K562 (cell line): ENCODE measurements at regions not wholly inside any gene's neighbourhood (a gene's known extent, or its start where the extent isn't known, plus 50 kb on each side); places are given as distances from the start of the nearest gene placed in this dataset.

ENCODE experiments used
- ATAC-seq: fragments of 200-7000 bp; cut with Tn5 transposase; 3 replicates; pipeline ENCODE4 v1.9.1; 2020; ENCODE audit warnings: moderate library complexity
- BruUV-seq: library from RNA; stranded (reverse); fragments of 400-500 nt; replicated peaks from 2 replicates; lab custom pipeline; 2021; lab: Mats Ljungman, UMichigan
- CTCF ChIA-PET: fragments of 300-600 bp; formaldehyde crosslinking; extraction: SDS; loops from one replicate; lab custom pipeline; 2021; ENCODE audit warnings: low intra/inter-chr PET ratio; lab: Yijun Ruan, JAX
- POLR2A ChIA-PET: fragments of 300-600, 350-650 bp; sonication (Branson Sonifier 250); formaldehyde crosslinking; extraction: SDS; loops from one replicate; lab custom pipeline; 2021; ENCODE audit warnings: antibody characterized with exemption, inconsistent platforms; lab: Yijun Ruan, JAX
- DNase-seq, 4 experiments: peaks; one replicate each; pipeline versions ENCODE4 v3.0.0 to v3.0.0-alpha.2; 2011 to 2018; ENCODE audit warnings: low spot score in 3 of 4, mixed read lengths in 3 of 4; ENCODE audit errors: extremely low read depth in 1 of 4
- FAIRE-seq: peaks from 2 replicates; lab custom pipeline; 2011; peaks lifted over from hg19 to GRCh38; lab: Jason Lieb, UNC
- H2AFZ ChIP-seq: 2 replicates; pipeline ENCODE4 v1.6.0; 2011; ENCODE audit warnings: low read depth, low read length, control low read depth, inconsistent platforms
- H3K27ac ChIP-seq: fragments of 200-600 bp; 3 replicates; pipeline ENCODE4 v1.8.0; 2011; ENCODE audit warnings: low read depth, mild to moderate bottlenecking, control low read depth, inconsistent platforms, low read length, moderate library complexity, mixed read lengths; ENCODE audit errors: extremely low read depth
- H3K27me3 ChIP-seq, 2 experiments: fragments of 300-600 bp in 1 of 2; 2 replicates in 1 of 2; 3 replicates in 1 of 2; pipeline versions ENCODE4 v1.6.0 to v1.8.0; 2011; ENCODE audit warnings: inconsistent platforms in 2 of 2, low read length in 2 of 2, mild to moderate bottlenecking in 1 of 2, mixed read lengths in 1 of 2, moderate library complexity in 1 of 2; ENCODE audit not compliant: control insufficient read depth in 2 of 2, insufficient read depth in 2 of 2
- H3K36me3 ChIP-seq: fragments of 300-600 bp; 3 replicates; pipeline ENCODE4 v1.8.0; 2011; ENCODE audit warnings: mild to moderate bottlenecking, low read length, inconsistent platforms; ENCODE audit not compliant: control insufficient read depth, insufficient read depth
- H3K4me1 ChIP-seq, 2 experiments: fragments of 200-600 bp in 1 of 2; replicated peaks in 1 of 2; 2 replicates in 1 of 2; 3 replicates in 1 of 2; pipeline versions ENCODE4 v1.5.1 to v1.8.0; 2011; ENCODE audit warnings: inconsistent platforms in 2 of 2, low read length in 2 of 2, mild to moderate bottlenecking in 1 of 2, mixed read lengths in 1 of 2, moderate library complexity in 1 of 2; ENCODE audit not compliant: control insufficient read depth in 2 of 2, insufficient read depth in 2 of 2
- H3K4me2 ChIP-seq: 2 replicates; pipeline ENCODE4 v1.6.1; 2011; ENCODE audit warnings: low read length, control low read depth, inconsistent platforms, mixed read lengths; ENCODE audit not compliant: insufficient read depth
- H3K4me3 ChIP-seq: fragments of 200-600 bp; sonication (generic), shearing (Covaris generic); 2 replicates; pipeline ENCODE4 v1.5.1; 2016; ENCODE audit warnings: control low read depth, inconsistent platforms
- H3K79me2 ChIP-seq: fragments of 200-600 bp; 3 replicates; pipeline ENCODE4 v1.8.0; 2011; ENCODE audit warnings: low read length, inconsistent platforms; ENCODE audit not compliant: control insufficient read depth, insufficient read depth
- H3K9ac ChIP-seq, 2 experiments: 2 replicates each; pipeline versions ENCODE4 v1.6.0 to v1.6.1; 2011; ENCODE audit warnings: low read depth in 2 of 2, low read length in 2 of 2, control low read depth in 1 of 2, inconsistent platforms in 1 of 2, mild to moderate bottlenecking in 1 of 2, mixed read lengths in 1 of 2; ENCODE audit not compliant: insufficient read depth in 1 of 2
- H3K9me1 ChIP-seq: one replicate; pipeline ENCODE4 v1.6.0; 2011; ENCODE audit warnings: inconsistent platforms, mild to moderate bottlenecking, low read length, moderate library complexity; ENCODE audit not compliant: control insufficient read depth, insufficient read depth
- H3K9me3 ChIP-seq: replicated peaks from 2 replicates; pipeline ENCODE4 v1.5.1; 2011; ENCODE audit warnings: low read depth, low read length, inconsistent platforms; ENCODE audit not compliant: control insufficient read depth, insufficient read depth
- H4K20me1 ChIP-seq: replicated peaks from 2 replicates; pipeline ENCODE4 v1.6.1; 2011; ENCODE audit warnings: low read length, inconsistent platforms, mixed read lengths; ENCODE audit not compliant: control insufficient read depth, insufficient read depth
- AFF4 ChIP-seq: sonication (generic); formaldehyde crosslinking; IDR thresholded peaks from 2 replicates; pipeline ENCODE4 v1.8.0; 2023; ENCODE audit warnings: mild to moderate bottlenecking, missing genetic modification reagents
- ARHGAP35 ChIP-seq: fragments of 450-650 bp; IDR thresholded peaks from 2 replicates; pipeline ENCODE4 v1.6.1; 2018; ENCODE audit not compliant: partially characterized antibody
- BACH1 ChIP-seq: fragments of 200-800 bp; sonication (Bioruptor generic); IDR thresholded peaks from 2 replicates; pipeline ENCODE4 v1.6.1; 2016; ENCODE audit warnings: missing genetic modification characterization, missing compliant biosample characterization
- HMBOX1 ChIP-seq: sonication (generic); IDR thresholded peaks from 2 replicates; pipeline ENCODE4 v1.6.1; 2016
- HNRNPUL1 ChIP-seq: fragments of 200-400 bp; formaldehyde crosslinking; IDR thresholded peaks from 2 replicates; pipeline ENCODE4 v1.6.1; 2017; ENCODE audit warnings: low read length
- SIN3A ChIP-seq, 2 experiments: fragments of 150-350 bp in 1 of 2; IDR thresholded peaks; 2 replicates each; pipeline ENCODE4 v1.6.1; 2011 to 2016; ENCODE audit warnings: borderline replicate concordance in 2 of 2, low read depth in 2 of 2, low read length in 2 of 2, mild to moderate bottlenecking in 2 of 2, moderate library complexity in 2 of 2; ENCODE audit not compliant: control insufficient read depth in 1 of 2
- U2AF2 ChIP-seq: fragments of 200-400 bp; formaldehyde crosslinking; optimal IDR thresholded peaks from 2 replicates; pipeline ENCODE3; 2017; ENCODE audit warnings: low read depth, mild to moderate bottlenecking, low read length
- ZBTB26 ChIP-seq: fragments of 450-650 bp; formaldehyde crosslinking; IDR thresholded peaks from 2 replicates; pipeline ENCODE4 v1.4.0; 2022; ENCODE audit warnings: missing genetic modification characterization
- ZKSCAN1 ChIP-seq: fragments of 150-350 bp; IDR thresholded peaks from 2 replicates; pipeline ENCODE4 v1.6.1; 2016; ENCODE audit warnings: low read depth, low read length
- ZNF12 ChIP-seq: sonication (generic); formaldehyde crosslinking; IDR thresholded peaks from 2 replicates; pipeline ENCODE4 v1.4.0; 2020; ENCODE audit warnings: mild to moderate bottlenecking, missing genetic modification reagents
- ZNF507 ChIP-seq: conservative IDR thresholded peaks from 2 replicates; pipeline ENCODE4 v1.6.1; 2017; ENCODE audit warnings: missing genetic modification characterization, missing compliant biosample characterization
- ZSCAN32 ChIP-seq: fragments of 450-650 bp; formaldehyde crosslinking; IDR thresholded peaks from 2 replicates; pipeline ENCODE4 v1.4.0; 2020; ENCODE audit warnings: mild to moderate bottlenecking, moderate library complexity
- in situ Hi-C: fragments of 300-500 bp; cut with MboI; formaldehyde crosslinking; loops from 4 replicates; pipeline ENCODE4 v1.15.0; 2018; ENCODE audit warnings: inconsistent platforms, mixed read lengths
- intact Hi-C: fragments of 100-400 bp; cut with micrococcal nuclease; formaldehyde crosslinking; loops from 2 replicates; pipeline ENCODE4 v1.14.2; 2022

- TF ChIP-seq AFF4 (CRISPR knock-in tag) (no peak), ZNF12 (CRISPR knock-in tag) (no peak), ZSCAN32 (CRISPR knock-in tag) (no peak), ZNF507 (tag) (no peak), U2AF2 (no peak), BACH1 (tag) (no peak), HMBOX1 (no peak), ARHGAP35 (no peak), ZKSCAN1 (no peak), SIN3A (IDR thresholded peaks at IDR 0.05; ENCODE audit: borderline replicate concordance in 2 of 2, control insufficient read depth in 1 of 2, low read depth in 2 of 2, low read length in 2 of 2) (no peak), HNRNPUL1 (no peak), ZBTB26 (CRISPR knock-in tag) (no peak)
- TF ChIP-seq, all 486 proteins: peak for 0
- no peak overlapping the region for H3K27ac ChIP-seq
- no peak overlapping the region for H3K9ac ChIP-seq
- no peak overlapping the region for H2AFZ ChIP-seq
- FAIRE-seq: no peak
- no peak for DNase-seq
- no peak overlapping the region for H3K4me2 ChIP-seq
- H3K36me3 ChIP-seq: no peaks in the 10 kb centered on the region
- no peaks in the 10 kb centered on the region for H3K4me1 ChIP-seq
- ChIA-PET CTCF (no interaction called here), POLR2A (no interaction called here)
- no peaks in the 10 kb centered on the region; the same call in 1 of the 2 replicates for H3K9me3 ChIP-seq
- H3K27me3 ChIP-seq: no peaks in the 10 kb centered on the region
- H3K79me2 ChIP-seq: no peaks in the 10 kb centered on the region
- intact Hi-C loops (no loop called here), in situ Hi-C loops (no loop called here)
- no peak overlapping the region for H3K4me3 ChIP-seq
- no peaks in the 10 kb centered on the region for H4K20me1 ChIP-seq
- BruUV-seq: no TSS peak
- no peaks in the 10 kb centered on the region for H3K9me1 ChIP-seq
- ATAC-seq: no peak
Observed at GRCh38 chr4:19416146-19416545, 835.6 kb upstream of the SLIT2 start.
